ENCODE measurements at regions not wholly inside any gene's neighbourhood (a gene's known extent, or its start where the extent isn't known, plus 50 kb on each side); places are given as distances from the start of the nearest gene placed in this dataset.
A peak's percentile ranks its signal among the peaks of the same experiment; 100 is the strongest.
"Not testable (repeated sequence)": the region's sequence is repeated elsewhere in the genome, so short reads cannot be mapped to it uniquely, and the experiment has no call there.

- peak; percentile 82 for DNase-seq (ENCODE audit: low read depth in 2 of 2)
Measured at GRCh38 chr2:38146907-38147307, 71.0 kb upstream of the CYP1B1 start.

DNA sequence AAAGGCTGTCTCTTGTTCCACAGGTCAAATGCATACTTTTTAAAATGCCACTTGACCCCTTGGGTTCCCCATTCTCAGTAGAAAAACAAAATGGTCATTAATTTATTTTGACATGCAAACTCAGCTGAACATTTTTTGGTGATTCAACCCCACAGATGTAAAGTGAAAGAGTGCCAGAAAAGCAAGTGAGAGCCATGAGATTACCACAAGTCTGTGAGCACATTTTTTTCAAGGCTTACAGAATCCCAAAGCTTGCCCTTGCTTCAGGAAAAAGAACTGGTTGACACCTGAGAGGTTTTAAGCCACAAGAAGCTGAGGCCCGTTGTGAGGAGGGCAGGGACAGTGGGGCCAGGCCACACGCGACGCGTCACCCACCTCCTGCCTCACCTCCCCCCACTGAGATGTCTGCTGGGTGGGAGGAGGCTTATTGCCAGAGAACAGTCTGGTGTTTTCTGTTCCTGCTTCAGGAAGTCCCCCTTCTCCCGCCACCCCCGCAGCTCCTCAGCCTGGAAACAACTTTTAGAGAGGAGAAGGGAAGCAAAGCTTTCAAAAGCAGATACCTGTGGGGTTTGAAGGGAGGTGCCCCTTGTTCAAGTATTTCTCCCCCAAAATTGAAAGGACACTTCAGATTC lies 70.4 kb upstream of the CYP1B1 start:
- DNase-seq (ENCODE audit: low read depth in 2 of 2): peak; percentile 84 to 86

GRCh38 chr2:38145236-38145635 lies 69.3 kb upstream of the CYP1B1 start:
- DNase-seq (ENCODE audit: low read depth in 2 of 2): no peak

DNA sequence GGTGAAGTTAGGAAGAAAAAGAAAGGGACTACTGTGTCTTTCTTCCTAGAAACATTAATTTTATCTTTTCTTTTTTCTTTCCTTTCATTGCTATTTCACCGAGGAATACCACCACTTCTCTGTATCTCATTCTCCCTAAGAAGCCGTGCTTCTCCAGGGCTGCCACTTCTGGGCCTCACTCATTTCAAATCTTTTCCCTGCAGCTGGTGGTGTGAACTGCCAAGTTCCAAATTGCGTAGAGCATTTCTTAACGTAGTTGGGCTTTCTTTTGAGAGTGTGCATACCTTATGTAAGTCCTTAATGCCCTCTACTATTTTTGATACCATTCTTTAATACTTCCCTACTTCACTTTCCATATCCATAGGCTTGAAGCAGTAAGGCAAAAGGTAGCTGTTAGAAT lies 66.7 kb upstream of the CYP1B1 start:
- DNase-seq (ENCODE audit: low read depth in 2 of 2): no peak

- no peak for DNase-seq (ENCODE audit: low read depth in 2 of 2)
Measured at GRCh38 chr2:38141501-38141900, 65.5 kb upstream of the CYP1B1 start.

GRCh38 chr2:38138996-38139395 lies 63.0 kb upstream of the CYP1B1 start:
- DNase-seq (ENCODE audit: low read depth in 2 of 2): no peak

- no peak for DNase-seq (ENCODE audit: low read depth in 2 of 2)
Measured at GRCh38 chr2:38138419-38138818, 62.5 kb upstream of the CYP1B1 start.

DNA sequence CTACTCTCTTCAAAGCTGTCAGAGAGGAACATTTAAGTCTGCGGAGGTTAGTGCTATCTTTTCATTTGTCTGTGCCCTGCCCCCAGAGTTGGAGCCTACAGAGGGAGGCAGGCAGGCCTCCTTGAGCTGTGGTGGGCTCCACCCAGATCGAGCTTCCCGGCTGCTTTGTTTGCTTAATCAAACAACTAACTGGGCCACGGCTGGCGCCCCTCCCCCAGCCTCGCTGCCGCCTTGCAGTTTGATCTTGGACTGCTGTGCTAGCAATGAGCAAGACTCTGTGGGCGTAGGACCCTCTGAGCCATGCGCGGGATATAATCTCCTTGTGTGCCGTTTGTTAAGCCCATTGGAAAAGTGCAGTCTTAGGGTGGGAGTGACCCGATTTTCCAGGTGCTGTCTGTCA lies 62.0 kb upstream of the CYP1B1 start:
- not testable (repeated sequence) for DNase-seq (ENCODE audit: low read depth in 2 of 2)

GRCh38 chr2:38131676-38132075 lies 55.7 kb upstream of the CYP1B1 start:
- DNase-seq (ENCODE audit: low read depth in 2 of 2): no peak

- no peak for DNase-seq (ENCODE audit: low read depth in 2 of 2)
Measured at GRCh38 chr2:38130876-38131275, 54.9 kb upstream of the CYP1B1 start.

DNA sequence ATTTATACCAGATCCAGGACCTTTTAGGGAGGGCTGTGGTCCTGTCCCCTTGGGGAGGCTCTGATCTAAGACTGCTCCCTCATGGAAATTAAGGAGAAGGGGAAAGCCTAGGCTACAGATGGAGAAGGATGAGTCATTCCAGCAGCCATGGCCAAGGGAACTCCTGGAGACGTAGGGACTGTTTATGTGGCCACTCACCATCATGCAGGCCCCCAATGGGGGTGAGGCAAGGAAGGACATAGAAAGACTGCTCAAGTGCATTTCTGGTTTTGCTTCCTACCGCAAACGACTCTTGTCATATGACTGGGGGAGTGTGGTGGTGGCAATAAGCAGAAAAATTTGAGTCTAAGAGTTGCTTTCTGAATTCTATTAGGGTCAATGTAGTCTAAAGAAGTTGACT lies 54.0 kb upstream of the CYP1B1 start:
- no peak for DNase-seq (ENCODE audit: low read depth in 2 of 2)

GRCh38 chr2:38129481-38129880 lies 53.5 kb upstream of the CYP1B1 start:
- DNase-seq (ENCODE audit: low read depth in 2 of 2): no peak

GRCh38 chr2:38128653-38129052 lies 52.7 kb upstream of the CYP1B1 start:
- no peak for DNase-seq (ENCODE audit: low read depth in 2 of 2)

GRCh38 chr2:38127277-38127676 lies 51.3 kb upstream of the CYP1B1 start:
- DNase-seq (ENCODE audit: low read depth in 2 of 2): no peak

- DNase-seq (ENCODE audit: low read depth in 2 of 2): no peak
Measured at GRCh38 chr2:38125842-38126241, 49.9 kb upstream of the CYP1B1 start.

Data from fibroblast of skin of left biceps (primary cell).